ENCODE measurements at regions not wholly inside any gene's neighbourhood (a gene's known extent, or its start where the extent isn't known, plus 50 kb on each side); places are given as distances from the start of the nearest gene placed in this dataset.

- TF ChIP-seq CTCF (IDR thresholded peaks at IDR 0.05; ENCODE audit: insufficient read depth, low read length) (no peak), POLR2AphosphoS5 (IDR thresholded peaks at IDR 0.05; ENCODE audit: low read depth) (no peak), GABPA (IDR thresholded peaks at IDR 0.05; ENCODE audit: low read depth) (no peak), SPI1 (IDR thresholded peaks at IDR 0.05; ENCODE audit: borderline replicate concordance, low read depth) (no peak)
Measured at GRCh38 chr5:17720071-17720470, 85.8 kb downstream of the TAF11L14 start.

Data from HL-60 (cell line).